Caco-2 (cell line): ENCODE measurements at regions not wholly inside any gene's neighbourhood (a gene's known extent, or its start where the extent isn't known, plus 50 kb on each side); places are given as distances from the start of the nearest gene placed in this dataset.
"Not testable (repeated sequence)": the region's sequence is repeated elsewhere in the genome, so short reads cannot be mapped to it uniquely, and the experiment has no call there.

Experiments used
- BruUV-seq: library from RNA; stranded (reverse); fragments of 400-500 nt; replicated peaks from 2 replicates; lab custom pipeline; 2021; lab: Mats Ljungman, UMichigan
- CTCF ChIA-PET: fragments of 300-600 bp; sonication (Branson Sonifier 250); formaldehyde crosslinking; loops from one replicate; lab custom pipeline; 2022; ENCODE audit warnings: antibody characterized with exemption; lab: Charles Lee
- POLR2A ChIA-PET: fragments of 300-600 bp; sonication (Branson Sonifier 250); formaldehyde crosslinking; loops from one replicate; lab custom pipeline; 2022; ENCODE audit warnings: antibody characterized with exemption; lab: Charles Lee
- DNase-seq, 2 experiments: peaks; one replicate each; pipeline versions ENCODE4 v3.0.0 to v3.0.0-alpha.2; 2020 to 2022
- H3K27me3 ChIP-seq: replicated peaks from 2 replicates; pipeline ENCODE4 v1.6.0; 2011; ENCODE audit warnings: low read length; ENCODE audit not compliant: control insufficient read depth, insufficient read depth
- H3K36me3 ChIP-seq: 2 replicates; pipeline ENCODE4 v1.5.1; 2011; ENCODE audit warnings: low read length; ENCODE audit not compliant: control insufficient read depth, insufficient read depth
- H3K4me1 ChIP-seq: fragments of 250-450 bp; sonication (Bioruptor Pico); 2 replicates; pipeline ENCODE4 v1.5.1; 2020; ENCODE audit warnings: mild to moderate bottlenecking
- H3K4me3 ChIP-seq: 2 replicates; pipeline ENCODE4 v1.5.1; 2011; ENCODE audit warnings: low read depth, mild to moderate bottlenecking, control low read depth, low read length
- H3K9me3 ChIP-seq: fragments of 250-450 bp; sonication (Bioruptor Pico); 2 replicates; pipeline ENCODE4 v1.5.1; 2020; ENCODE audit warnings: mild to moderate bottlenecking, moderate library complexity
- H3K27ac Mint-ChIP-seq: one replicate; pipeline ENCODE4 v1.8.0; 2022; ENCODE audit warnings: mixed read lengths; ENCODE audit not compliant: unreplicated experiment
- H3K27me3 Mint-ChIP-seq: one replicate; pipeline ENCODE4 v1.8.0; 2022; ENCODE audit warnings: mixed read lengths; ENCODE audit not compliant: insufficient read depth, unreplicated experiment
- H3K36me3 Mint-ChIP-seq: one replicate; pipeline ENCODE4 v1.8.0; 2022; ENCODE audit warnings: mild to moderate bottlenecking, mixed read lengths; ENCODE audit not compliant: insufficient read depth, unreplicated experiment
- H3K4me1 Mint-ChIP-seq: one replicate; pipeline ENCODE4 v1.8.0; 2022; ENCODE audit warnings: low read depth, mixed read lengths; ENCODE audit not compliant: unreplicated experiment
- H3K4me3 Mint-ChIP-seq: one replicate; pipeline ENCODE4 v1.8.0; 2022; ENCODE audit warnings: mild to moderate bottlenecking, moderate library complexity, mixed read lengths; ENCODE audit not compliant: unreplicated experiment
- H3K9me3 Mint-ChIP-seq: one replicate; pipeline ENCODE4 v1.8.0; 2022; ENCODE audit warnings: mixed read lengths; ENCODE audit not compliant: unreplicated experiment
- CTCF ChIP-seq, 2 experiments: fragments of 200-600 bp in 1 of 2; IDR thresholded peaks; 1 replicate in 1 of 2; 2 replicates in 1 of 2; pipeline versions ENCODE4 v1.5.1 to v1.8.0; 2011 to 2022; ENCODE audit warnings: antibody characterized with exemption in 1 of 2, control low read depth in 1 of 2, inconsistent platforms in 1 of 2, low read depth in 1 of 2, low read length in 1 of 2, mild to moderate bottlenecking in 1 of 2, moderate library complexity in 1 of 2; ENCODE audit not compliant: insufficient read depth in 1 of 2, severe bottlenecking in 1 of 2, unreplicated experiment in 1 of 2
- intact Hi-C: fragments of 100-400 bp; cut with micrococcal nuclease; formaldehyde crosslinking; loops from one replicate; pipeline ENCODE4 v1.10.0; 2022; ENCODE audit not compliant: unreplicated experiment

- no peak overlapping the region for H3K4me3 ChIP-seq
- H3K4me1 ChIP-seq: peaks cover 26% of the 10 kb centered on the region
- intact Hi-C loops: no loop called here
- no peak for DNase-seq
- H3K27me3 ChIP-seq: no peaks in the 10 kb centered on the region
- no peak overlapping the region for H3K27ac Mint-ChIP-seq
- no TSS peak for BruUV-seq
- H3K4me1 Mint-ChIP-seq: peaks cover 9% of the 10 kb centered on the region
- no peaks in the 10 kb centered on the region for H3K36me3 ChIP-seq
- no peaks in the 10 kb centered on the region for H3K9me3 ChIP-seq
- CTCF ChIA-PET: no interaction called here
- TF ChIP-seq CTCF (IDR thresholded peaks at IDR 0.05; ENCODE audit: insufficient read depth in 1 of 2, low read depth in 1 of 2, low read length in 1 of 2, severe bottlenecking in 1 of 2, unreplicated experiment in 1 of 2): no peak
- no peaks in the 10 kb centered on the region for H3K36me3 Mint-ChIP-seq
- no peaks in the 10 kb centered on the region for H3K27me3 Mint-ChIP-seq
- POLR2A ChIA-PET: no interaction called here
- no peak overlapping the region for H3K4me3 Mint-ChIP-seq
- H3K9me3 Mint-ChIP-seq: peaks cover 16% of the 10 kb centered on the region
Measured at GRCh38 chr10:29229258-29229705, 59.6 kb upstream of the LYZL1 start.

DNA sequence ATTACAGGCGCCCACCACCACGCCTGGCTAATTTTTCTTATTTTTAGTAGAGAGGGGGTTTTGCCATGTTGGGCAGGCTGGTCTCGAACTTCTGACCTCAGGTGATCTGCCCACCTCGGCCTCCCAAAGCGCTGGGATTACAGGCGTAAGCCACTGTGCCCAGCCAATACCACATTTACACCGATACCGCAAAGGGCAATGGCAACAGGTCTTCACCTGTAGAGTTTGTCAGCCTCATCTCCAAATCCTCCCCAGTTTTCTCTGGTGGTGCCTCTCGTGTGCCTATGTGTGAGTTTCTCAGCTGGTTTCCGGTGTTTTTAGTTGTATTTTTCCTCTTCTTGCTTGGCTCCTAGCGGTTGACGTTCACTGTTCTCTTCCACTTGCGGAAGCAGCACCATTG is 52.0 kb upstream of the LYZL1 start:
- H3K9me3 Mint-ChIP-seq, CTCF ChIA-PET, H3K27me3 Mint-ChIP-seq, H3K9me3 ChIP-seq, H3K36me3 ChIP-seq, H3K4me3 Mint-ChIP-seq, H3K27me3 ChIP-seq, DNase-seq, H3K4me3 ChIP-seq, POLR2A ChIA-PET, BruUV-seq: not testable (repeated sequence)
- peaks cover 47% of the 10 kb centered on the region for H3K4me1 ChIP-seq
- Mint-ChIP-seq H3K4me1 (peaks cover 28% of the 10 kb centered on the region), H3K36me3 (peaks cover 12% of the 10 kb centered on the region), H3K27ac (peak overlapping the region; percentile 76)
- intact Hi-C loops: loop anchor here (5.0 to 10.0 kb wide), 2 partner anchors 242 to 560 kb away; partner anchors contain the start of gene BAMBI

- H3K4me1 ChIP-seq: peaks cover 42% of the 10 kb centered on the region
- no peaks in the 10 kb centered on the region for H3K9me3 ChIP-seq
- H3K27me3 ChIP-seq: no peaks in the 10 kb centered on the region
- TF ChIP-seq CTCF (IDR thresholded peaks at IDR 0.05; ENCODE audit: insufficient read depth in 1 of 2, low read depth in 1 of 2, low read length in 1 of 2, severe bottlenecking in 1 of 2, unreplicated experiment in 1 of 2): no peak
- DNase-seq: peak; percentile 50 to 65
- CTCF ChIA-PET: interaction anchor here (0.5 kb wide), 1 partner anchor 55 kb away, joined by 3 read pairs; no protein-coding TSS in a partner anchor
- POLR2A ChIA-PET: no interaction called here
- no peaks in the 10 kb centered on the region for H3K9me3 Mint-ChIP-seq
- H3K27me3 Mint-ChIP-seq: no peaks in the 10 kb centered on the region
- BruUV-seq: no TSS peak
- H3K4me1 Mint-ChIP-seq: peaks cover 28% of the 10 kb centered on the region
- no peak overlapping the region for H3K4me3 ChIP-seq
- H3K27ac Mint-ChIP-seq: peak overlapping the region; percentile 76
- H3K4me3 Mint-ChIP-seq: no peak overlapping the region
- no peaks in the 10 kb centered on the region for H3K36me3 ChIP-seq
- intact Hi-C loops: loop anchor here (1.0 to 10.0 kb wide), 6 partner anchors 17 to 560 kb away; partner anchors contain the start of gene BAMBI
- H3K36me3 Mint-ChIP-seq: peaks cover 12% of the 10 kb centered on the region
Measured at GRCh38 chr10:29237786-29238185, 51.1 kb upstream of the LYZL1 start.
